SHP77 treated with DMSO at 0.1 percent for 48 hours (cell line): ENCODE measurements at regions not wholly inside any gene's neighbourhood (a gene's known extent, or its start where the extent isn't known, plus 50 kb on each side); places are given as distances from the start of the nearest gene placed in this dataset.
"Not testable (repeated sequence)": the region's sequence is repeated elsewhere in the genome, so short reads cannot be mapped to it uniquely, and the experiment has no call there.

Experiments
- DNase-seq: peaks from one replicate; lab custom pipeline; 2025; lab: John Stamatoyannopoulos, UW

DNA sequence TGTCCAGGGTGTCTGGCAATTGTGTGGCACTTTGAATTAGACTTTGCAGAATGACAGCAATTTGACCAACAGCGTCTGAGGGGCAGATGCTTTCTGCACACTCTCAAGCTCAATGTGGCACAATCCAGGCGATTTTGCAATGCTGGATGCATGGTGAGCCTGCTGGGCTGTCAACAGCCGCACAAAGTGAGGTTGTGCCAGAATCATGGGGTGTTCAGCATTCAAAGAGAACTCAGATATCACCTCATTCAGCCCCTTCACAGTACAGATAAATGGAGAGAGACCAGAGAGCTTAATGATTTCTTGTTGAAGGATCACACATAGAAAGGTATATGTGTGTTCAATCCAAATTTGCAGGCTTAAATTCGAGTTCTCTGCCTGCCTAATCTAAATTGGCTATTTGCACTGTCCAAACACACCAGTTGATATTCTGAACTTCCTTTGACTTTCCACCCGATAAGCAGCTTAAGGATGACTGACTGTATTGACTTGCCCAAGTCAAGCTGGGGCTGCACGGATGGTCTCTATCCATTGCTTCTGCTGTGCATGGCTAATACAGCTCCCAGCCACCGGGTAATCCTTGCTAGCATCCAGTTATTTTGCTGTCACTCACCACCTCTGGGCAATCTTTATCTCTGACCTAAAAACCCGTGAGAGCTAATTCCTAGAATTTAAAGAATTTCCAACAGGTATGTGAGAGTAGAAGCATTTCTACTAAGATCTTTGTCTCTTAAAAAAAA is 157.9 kb upstream of the TAS2R1 start:
- no peak for DNase-seq

- DNase-seq: no peak
Observed at GRCh38 chr5:9786380-9787360, 156.5 kb upstream of the TAS2R1 start.

DNA sequence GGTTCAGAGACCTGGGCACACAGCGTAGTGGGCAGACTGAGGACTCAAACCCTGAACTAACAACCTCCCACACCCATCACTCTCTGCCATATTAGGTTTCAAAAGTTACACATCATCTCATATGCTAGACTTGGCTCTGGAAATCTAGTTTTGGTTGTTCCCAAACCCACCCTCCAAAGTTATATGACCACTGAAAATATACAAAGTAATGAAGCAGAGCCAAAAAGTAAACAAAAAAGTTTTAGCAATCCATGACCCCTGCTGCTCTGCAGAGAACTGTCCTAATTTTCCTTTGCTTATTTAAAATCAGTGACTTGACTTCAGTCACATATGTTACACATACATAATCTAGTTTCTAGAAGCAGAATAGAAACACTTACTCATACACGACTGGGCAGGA is 155.6 kb upstream of the TAS2R1 start:
- DNase-seq: no peak

GRCh38 chr5:9784231-9784630 is 154.1 kb upstream of the TAS2R1 start:
- DNase-seq: no peak

DNA sequence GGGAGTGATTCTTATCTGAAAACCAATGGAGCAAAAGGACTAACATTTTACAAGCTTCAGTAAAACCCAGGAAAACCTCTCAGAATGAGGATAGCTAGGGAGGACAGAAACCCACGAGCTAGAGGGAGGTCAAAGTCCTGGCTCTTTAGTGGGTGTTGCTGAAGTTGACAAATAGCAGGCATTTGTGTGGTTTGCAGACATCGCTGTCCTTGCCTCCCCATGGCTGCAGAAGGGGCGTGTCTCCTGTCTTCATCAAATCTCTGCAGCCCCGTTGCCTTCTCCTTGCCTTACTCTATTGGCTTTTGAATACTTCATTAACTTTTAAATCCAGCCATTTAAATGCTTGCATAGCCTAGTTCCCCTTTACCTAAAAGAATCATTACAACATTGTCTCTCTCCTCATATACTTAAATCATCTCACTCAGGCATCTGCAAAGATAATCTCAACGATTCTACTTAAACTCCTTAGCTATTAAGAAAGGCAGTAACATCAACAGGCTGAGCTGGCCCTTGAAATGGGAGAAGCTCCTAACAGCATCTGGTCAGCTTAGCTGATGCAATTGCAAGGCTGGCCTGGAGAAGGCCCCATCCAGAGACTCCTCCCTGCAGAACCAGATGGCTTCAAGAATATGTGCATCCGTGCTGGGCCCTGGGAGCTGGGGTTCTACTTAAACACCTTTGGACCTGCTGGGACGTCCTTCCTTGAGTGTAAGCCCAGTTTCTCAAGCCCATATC is 152.8 kb upstream of the TAS2R1 start:
- DNase-seq: no peak

DNA sequence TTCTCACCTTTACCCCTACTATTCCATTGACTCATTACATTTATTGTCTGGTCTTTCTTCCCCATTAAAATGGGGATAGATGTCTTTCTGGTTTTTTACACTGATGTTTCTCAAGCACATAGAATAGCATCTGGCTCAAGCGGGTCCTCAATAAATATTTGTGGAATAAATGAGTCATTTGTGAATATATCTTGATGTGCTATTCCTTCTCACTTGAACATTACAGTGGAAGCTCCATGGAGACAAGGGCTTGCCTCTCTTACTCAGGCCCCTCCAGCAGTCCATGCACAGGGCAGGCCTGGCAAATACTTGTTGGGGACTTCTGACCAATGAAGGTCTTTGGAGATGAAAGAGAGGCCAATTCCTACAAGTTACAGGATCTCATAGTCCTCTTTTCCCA is 151.7 kb upstream of the TAS2R1 start:
- DNase-seq: no peak

DNA sequence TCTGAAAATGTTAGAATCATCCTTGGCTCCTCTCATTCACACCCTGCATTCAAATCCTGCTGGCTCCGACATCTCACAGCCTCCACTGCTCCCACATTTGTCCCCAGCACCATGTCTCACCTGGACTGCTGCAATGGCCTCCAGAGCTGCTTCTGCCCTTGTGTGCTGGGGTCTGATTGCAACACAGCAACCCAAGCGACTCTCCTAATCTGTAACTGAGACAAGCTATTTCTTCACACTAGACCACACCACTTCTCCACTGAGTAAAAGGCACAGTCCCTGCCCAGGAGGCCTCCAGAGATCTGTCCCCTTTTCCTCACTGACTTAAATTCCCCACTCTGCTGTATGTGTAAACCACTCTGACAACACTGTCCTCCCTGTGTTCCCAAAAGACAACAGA is 151.1 kb upstream of the TAS2R1 start:
- DNase-seq: no peak

- DNase-seq: no peak
Observed at GRCh38 chr5:9780501-9780900, 150.3 kb upstream of the TAS2R1 start.

DNA sequence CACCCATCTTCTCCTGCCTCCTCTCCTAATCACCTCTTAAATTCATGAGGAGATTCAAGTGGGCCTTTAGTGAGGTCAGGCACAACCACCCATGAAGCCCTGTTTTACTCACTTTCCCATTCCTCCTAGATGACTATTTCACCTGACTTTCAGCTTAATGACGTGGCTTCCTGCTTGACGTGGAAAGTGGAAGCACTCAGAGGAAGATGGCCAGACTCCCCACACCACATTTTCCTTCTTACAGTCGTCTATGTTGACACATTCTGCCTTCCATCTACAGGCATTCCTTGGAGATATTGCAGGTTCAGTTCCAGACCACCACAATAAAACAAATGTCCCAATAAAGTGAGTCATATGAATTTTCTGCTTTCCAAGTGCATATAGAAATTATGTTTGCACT is 146.4 kb upstream of the TAS2R1 start:
- DNase-seq: no peak

- no peak for DNase-seq
Observed at GRCh38 chr5:9775339-9775738, 145.2 kb upstream of the TAS2R1 start.

DNA sequence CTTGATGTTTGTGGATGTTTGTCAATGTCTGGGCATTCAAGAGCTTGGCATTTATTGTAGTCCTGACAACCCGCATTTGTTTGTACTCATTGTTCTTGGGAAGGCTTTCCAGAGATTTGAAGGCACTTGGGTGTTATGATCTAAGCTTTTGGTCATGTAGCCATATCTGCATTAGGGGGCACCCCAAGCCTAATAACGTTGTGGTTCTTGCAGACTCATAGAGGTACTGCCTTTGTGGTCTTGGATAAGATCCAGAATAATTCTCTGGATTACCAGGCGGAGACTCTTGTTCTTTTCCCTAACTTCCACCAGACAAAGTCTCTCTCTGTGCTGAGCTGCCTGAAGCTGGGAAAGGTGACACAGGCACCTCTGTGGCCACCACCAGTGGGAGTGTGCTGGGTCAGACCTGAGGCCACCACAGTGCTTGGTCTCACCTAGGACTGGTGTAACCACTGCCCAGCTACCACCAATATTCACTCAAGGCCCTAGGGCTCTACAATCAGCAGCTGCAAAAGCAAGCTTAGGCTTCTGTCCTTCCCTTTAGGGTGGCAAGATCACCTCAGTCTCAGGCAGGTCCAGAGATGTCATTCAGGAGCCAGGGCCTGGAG is 144.4 kb upstream of the TAS2R1 start:
- DNase-seq: no peak

DNA sequence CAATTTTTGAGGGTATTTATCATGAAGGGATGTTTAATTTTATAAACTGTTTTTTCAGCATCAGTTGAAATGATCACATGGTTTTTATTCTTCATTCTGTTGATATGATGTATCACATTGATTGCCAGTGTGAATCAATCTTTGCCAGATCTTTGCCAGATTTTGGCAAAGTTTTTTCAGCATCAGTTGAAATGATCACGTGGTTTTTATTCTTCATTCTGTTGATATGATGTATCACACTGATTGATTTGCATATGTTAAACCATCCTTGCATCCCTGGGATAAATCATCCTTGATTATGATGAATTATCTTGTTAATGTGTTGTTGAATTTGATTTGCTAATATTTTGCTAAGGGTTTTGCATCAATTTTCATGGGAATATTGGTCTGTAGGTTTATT is 140.9 kb upstream of the TAS2R1 start:
- no peak for DNase-seq

GRCh38 chr5:9766581-9766980 is 136.4 kb upstream of the TAS2R1 start:
- DNase-seq: no peak

- no peak for DNase-seq
Observed at GRCh38 chr5:9765419-9766140, 135.4 kb upstream of the TAS2R1 start.

GRCh38 chr5:9761706-9762105 is 131.6 kb upstream of the TAS2R1 start:
- no peak for DNase-seq

DNA sequence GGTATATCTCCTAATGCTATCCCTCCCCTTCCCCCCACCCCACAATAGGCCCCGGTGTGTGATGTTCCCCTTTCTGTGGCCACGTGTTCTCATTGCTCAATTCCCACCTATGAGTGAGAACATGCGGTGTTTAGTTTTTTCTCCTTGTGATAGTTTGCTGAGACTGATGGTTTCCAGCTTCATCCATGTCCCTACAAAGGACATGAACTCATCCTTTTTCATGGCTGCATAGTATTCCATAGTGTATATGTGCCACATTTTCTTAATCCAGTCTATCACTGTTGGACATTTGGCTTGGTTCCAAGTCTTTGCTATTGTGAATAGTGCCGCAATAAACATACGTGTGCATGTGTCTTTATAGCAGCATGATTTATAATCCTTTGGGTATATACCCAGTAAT is 122.5 kb upstream of the TAS2R1 start:
- not testable (repeated sequence) for DNase-seq

DNA sequence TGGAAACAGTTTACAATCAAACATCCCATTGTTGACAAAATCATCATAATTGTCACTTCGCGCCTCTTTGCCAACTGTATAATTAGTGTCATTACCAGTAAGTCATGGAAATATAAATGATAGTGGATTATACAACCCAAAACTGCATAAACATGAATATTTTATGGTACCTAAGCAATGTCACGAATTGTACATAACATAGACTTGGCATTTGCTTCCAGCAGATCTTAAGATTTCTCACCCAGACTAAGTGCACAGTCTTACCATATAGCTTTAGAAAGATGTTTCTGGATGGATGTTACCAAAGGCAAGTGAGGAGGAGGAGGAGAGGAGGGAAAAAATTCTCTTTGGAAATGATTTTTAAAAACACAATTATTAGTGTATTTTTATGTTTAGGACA is 113.4 kb upstream of the TAS2R1 start:
- DNase-seq: no peak

GRCh38 chr5:9742848-9743247 is 112.7 kb upstream of the TAS2R1 start:
- no peak for DNase-seq

GRCh38 chr5:9739135-9739534 is 109.0 kb upstream of the TAS2R1 start:
- DNase-seq: no peak

- no peak for DNase-seq
Observed at GRCh38 chr5:9737265-9737664, 107.1 kb upstream of the TAS2R1 start.

GRCh38 chr5:9733486-9733885 is 103.3 kb upstream of the TAS2R1 start:
- DNase-seq: no peak
